ENCODE measurements at regions not wholly inside any gene's neighbourhood (a gene's known extent, or its start where the extent isn't known, plus 50 kb on each side); places are given as distances from the start of the nearest gene placed in this dataset.
"Not testable (repeated sequence)": the region's sequence is repeated elsewhere in the genome, so short reads cannot be mapped to it uniquely, and the experiment has no call there.

DNA sequence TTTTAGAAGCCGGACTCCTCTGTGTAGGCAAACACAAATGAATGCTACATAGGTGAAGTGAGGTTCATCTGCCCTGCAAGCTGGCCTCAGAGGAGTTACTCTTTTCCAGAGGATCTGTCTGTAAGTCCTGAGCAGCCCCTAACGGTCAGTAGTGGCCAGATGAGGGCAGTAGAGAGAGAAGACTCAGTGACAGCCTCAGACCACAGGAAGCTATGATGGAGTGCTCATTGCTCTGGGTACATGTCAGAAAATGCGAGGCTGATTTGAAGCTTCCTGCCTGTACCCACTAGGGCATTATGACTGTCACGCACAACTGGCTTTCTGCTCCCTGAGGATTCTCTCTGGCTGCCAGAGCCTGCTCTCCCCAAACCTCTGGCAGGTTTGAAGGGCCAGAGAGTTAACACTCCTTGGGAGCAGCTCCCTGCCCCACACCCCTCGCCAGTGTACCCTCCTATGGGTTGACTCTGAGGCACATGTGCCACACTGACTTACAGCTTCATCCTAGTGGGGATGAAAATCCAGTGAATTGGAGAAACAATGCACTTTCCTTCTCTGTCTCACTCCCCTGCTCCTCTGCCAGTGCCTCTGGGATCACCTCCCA, 141.5 kb downstream of the GABRG2 start:
- no peak for DNase-seq

DNA sequence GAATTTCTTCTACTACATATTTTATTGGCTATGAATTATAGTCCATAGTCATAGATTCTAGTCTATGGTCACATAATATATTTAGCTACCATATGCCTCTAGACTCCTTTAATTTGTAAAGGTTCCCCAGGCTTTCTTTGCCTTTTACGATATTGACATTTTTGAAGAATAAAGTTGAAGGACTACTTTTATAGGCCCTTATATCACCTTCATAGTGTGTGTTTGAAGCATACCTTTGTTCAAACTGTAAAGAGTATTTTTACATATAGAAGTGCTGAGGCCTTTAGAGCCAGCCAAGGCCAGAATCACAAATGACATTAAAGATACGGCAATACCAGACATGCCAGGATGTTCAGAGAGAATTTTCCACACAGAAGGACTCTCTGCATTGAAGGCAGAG, 147.0 kb downstream of the GABRG2 start:
- no peak for DNase-seq

DNA sequence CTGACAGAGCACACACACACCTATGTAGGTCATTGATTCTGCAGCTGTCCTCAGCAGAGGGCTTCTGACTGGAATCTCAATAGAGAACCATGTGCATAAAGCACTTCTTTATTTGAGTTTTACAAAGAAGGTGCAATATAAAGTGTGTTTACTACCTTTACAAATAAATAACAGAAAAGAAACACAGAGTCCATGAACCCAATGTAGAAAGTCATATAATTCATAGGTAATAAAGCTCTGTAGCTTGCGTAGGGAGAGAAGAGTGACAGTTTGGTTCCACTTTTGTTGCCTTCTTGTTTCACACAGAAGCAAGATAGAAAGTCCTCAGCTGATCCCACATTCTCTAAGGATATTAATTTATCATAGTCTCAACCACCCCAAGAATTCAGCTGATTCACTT, 149.5 kb downstream of the GABRG2 start:
- DNase-seq = no peak

DNA sequence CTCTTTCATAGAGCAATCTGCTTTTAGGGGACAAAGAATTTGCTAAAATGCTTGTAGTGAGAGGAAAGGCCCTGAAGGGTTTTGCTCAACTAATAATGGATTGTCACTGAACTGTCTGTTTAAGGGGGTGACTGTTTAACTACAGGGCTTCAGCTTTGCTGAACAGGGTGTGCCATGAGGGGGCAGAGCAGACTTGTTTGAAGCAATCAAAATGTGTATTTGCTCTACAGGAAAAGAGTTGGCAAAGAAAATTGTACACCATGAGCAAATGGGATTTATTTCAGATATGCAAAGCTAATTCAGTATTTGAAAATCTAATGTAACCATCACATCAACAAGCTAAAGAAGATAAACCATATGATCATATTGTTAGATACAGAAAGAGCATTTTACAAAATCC, 154.3 kb downstream of the GABRG2 start:
- no peak for DNase-seq

DNA sequence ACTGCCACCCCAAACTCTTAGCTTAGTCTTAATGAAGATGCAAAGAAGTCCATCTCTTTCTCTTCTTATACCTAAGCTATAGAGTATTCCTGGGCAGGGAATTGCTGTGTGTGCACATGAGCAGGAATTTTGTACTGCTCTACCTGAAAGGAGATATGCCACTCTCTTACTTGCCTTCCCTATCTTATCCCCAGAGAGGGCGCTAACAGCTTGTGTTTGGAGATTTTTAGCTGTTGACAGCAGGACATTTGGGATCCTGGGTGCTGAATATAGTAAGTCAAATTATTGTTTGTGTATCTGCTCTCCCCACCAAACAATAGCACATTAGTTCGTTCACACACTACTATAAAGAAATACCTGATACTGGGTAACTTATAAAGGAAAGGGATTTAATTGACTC, 159.5 kb downstream of the GABRG2 start:
- DNase-seq = no peak

DNA sequence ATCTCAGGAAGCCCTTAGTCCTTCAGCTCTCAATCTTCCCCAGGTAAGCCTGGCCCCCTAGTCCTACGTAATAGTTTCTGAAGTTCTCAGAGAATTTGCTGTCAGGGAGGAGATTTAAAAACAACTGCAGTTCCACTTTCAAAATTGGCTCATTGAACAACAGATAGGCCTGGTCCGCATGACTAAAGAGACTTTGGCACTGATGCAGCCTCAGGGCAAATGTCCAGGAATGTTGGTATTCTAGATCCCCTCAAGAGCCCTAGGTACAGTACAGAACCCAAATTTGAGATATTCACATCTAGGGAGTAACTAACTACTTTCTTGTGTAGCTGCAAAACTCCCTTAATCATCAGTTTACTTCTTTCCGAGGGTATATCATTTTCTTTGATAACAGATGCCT, 162.8 kb downstream of the GABRG2 start:
- DNase-seq = no peak

DNA sequence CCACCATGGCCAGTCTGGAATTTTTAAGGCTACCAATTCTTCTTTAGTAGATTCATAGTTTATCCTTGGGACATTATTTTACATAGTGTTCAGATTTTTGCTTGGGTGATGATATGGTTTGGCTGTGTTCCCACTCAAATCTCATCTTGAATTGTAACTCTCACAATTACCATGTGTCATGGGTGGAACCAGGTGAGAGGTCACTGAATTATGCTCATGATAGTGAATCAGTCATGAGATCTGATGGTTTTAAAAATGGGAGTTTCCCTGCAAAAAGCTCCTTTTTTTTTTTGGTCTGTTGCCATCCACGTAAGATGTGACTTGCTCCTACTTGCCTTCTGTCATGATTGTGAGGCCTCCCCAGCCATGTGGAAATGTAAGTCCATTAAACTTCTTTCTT, 163.9 kb downstream of the GABRG2 start:
- DNase-seq = no peak

DNA sequence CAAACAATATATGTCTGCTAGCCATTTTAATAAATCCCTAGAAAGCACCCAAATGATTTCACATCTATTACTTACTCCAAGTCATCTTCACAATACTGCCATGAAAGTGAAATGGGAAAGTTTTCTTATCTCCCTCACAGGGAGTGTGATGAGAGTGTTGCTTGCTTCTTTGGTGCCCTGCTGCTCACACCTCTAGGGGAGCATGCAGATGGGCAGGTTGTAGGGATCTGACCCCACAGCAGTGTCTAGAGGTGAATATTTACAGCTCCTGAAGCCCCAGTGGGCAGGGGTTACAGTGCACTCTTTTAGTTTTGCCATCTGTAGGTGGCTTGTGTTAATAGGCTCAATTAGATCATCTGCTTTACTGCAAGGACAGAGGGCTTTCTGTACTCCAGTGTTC, 173.2 kb downstream of the GABRG2 start:
- no peak for DNase-seq

DNA sequence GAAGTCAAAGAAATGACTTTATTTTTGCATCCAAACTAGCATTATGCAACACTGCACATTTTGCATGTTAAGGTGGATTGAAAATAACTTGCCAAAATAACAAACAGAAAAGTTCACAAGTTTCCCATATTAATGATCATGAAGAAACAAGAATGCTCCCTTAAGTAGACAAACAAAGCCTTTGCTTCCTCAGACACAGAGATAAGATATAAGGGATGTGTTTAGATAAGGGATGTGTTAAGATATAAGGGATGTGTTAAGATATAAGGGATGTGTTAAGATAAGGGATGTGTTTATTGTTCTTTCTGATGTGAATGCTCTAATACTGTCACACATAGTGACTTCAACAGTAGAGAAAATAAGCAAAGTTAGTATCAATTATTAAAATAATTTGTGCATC, 174.8 kb downstream of the GABRG2 start:
- DNase-seq = no peak

DNA sequence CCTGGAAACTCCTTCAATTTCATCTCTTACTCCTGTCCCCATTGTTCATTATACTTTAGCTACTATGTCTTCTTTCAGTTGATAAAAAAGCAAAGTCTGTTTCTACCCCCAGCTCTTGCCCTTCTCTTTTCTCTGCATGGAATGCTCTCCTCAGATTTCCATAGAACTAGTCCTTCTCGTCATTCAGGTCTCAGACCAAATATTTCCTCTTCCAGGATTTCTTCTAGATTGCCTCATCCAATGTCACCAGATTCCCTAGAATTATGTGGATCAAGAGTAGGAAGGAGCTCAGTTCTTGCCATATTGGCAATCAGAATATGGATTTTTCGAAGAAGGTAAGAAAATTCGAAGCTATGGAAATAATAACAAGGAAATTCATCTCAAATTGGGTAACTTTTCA, 176.1 kb downstream of the GABRG2 start:
- no peak for DNase-seq

DNA sequence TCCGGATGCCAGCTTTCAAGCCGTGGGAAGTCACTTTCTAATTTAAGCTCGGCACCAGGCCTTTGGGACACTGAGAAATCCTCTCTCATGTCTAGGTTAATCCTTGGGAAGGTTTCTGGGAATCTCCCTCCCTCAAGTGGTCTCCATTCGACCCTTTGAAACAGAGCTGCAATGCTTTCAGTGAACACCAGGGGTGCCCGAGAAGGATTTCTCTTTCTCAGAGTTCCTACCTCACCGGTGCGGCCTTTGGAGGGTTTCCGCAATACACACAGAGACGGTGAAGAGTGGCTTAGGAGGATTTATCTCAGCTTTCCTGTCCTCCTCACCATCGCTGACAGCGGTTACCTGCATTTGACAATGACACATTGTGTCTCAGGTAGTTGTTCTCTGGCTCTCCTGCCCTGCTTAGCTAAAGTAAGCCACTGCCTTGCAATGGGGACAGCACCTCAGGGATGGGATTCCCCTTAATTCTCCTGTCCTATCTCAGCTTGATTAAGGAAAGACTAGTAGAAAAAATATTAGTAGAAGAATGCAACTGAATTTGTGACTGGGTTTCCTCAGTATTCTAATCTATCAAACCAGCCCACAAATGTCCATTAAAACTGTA, 180.6 kb downstream of the GABRG2 start:
- no peak for DNase-seq

DNA sequence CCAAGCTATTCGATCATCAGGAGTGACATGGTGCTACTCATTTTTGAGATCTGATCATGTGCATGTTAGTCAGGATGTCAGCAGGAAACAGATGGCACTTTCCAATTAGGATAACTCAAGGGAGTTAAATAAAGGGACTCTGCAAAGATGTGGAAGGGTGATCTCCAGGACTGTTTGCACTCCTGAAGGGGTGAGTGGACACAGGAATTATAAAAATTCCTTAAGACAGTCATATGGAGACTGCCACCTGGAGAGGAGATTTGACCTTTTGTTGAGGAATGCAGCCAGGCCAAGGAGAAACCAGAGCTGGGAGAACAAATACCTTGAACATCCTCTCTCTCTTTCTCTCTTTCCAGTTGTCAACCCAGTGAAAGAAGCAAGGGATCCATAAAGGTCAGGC, 189.1 kb downstream of the GABRG2 start:
- DNase-seq = no peak

DNA sequence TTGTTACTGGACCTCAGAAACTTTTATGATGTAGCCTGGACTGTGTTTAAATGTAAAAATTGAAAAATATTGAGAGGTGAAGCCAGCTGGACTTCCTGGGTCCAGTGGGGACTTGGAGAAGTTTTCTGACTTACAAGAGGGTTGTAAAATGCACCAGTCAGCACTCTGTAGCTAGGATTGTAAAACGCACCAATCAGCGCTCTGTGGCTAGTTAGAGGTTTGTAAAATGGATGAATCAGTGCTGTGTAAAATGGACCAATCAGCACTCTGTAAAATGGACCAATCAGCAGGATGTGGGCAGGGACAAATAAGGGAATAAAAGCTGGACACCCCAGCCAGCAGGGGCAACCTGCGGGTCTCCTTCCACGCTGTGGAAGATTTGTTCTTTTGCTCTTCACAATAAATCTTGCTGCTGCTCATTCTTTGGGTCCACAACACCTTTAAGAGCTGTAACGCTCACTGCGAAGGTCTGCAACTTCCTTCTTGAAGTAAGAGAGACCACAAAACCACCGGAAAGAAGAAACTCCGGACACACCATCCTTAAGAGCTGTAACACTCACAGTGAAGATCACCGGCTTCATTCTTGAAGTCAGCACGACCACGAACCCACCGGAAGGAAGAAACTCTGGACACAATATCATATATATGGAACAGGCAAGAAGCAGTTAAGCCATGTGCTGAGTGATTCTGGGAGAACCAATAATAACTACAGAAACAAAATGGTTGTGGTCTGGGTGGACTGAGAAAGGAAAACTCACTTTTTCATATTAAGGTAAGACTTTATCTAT, 201.3 kb downstream of the GABRG2 start:
- DNase-seq = no peak

DNA sequence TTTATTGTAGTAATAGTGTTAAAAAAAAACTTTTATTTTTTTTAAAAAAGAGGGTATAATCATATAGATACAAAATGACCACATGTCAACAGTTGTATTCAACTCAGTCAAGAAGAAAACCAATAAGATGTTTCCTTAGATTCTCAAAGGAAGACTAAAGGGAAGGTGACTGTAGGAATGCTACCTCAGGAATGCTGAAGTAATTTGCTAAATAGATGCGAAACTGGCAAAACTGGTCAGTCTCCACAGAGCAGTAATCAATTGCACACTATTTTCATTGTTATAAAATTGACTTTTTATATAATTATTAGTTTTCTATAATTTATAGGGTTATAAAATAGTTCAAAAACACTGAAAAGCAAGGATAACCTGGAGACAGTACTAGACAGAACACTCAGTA, 204.8 kb downstream of the GABRG2 start:
- DNase-seq = no peak

DNA sequence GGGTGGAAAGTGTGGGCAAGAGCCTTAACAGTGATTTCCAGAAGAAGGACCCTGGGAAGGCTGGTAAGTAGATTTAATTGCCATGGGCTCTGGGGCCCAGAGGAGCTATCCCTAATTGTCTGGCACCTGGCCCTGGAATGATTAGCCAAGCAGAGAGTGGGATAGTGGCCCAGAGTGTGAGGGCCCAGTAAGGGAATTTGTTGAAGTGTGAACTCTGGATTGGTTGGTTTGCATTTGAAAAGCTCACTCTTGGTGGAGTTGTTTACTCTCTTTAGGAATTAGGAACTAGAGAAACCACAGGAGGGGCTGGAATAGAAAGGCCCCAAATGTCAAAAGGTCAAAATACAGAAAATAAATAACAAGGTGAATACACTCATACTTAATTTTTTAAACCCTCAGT, 207.1 kb downstream of the GABRG2 start:
- DNase-seq = no peak

DNA sequence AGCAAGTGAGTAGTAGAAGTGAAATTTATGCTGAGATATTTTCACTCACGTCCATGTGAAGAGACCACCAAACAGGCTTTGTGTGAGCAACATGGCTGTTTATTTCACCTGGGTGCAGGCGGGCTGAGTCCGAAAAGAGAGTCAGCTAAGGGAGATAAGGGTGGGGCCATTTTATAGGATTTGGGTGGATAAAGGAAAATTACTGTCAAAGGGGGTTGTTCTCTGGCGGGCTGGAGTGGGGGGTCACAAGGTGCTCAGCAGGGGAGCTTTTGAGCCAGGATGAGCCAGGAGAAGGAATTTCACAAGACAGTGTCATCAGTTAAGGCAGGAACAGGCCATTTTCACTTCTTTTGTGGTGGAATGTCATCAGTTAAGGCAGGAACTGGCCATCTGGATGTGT, 207.8 kb downstream of the GABRG2 start:
- DNase-seq = not testable (repeated sequence)

DNA sequence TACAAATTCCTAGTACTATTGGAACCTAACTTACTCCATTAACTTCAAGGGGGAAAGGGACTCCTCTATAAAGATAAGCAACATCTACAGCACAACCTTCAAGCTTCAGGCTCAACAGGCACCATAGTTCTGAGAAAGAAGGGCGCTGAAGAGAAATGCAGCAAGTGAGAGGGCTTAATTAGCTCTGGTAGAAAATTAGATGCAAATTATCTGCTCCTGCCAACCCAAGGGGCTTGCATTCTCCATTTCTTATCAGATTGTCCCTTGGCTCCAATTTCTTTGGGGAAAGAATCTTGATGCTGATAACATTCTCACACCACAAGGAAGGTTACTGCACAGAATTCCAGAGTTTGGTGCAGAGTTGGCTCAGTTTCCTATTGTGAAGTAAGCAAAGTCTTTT, 214.6 kb downstream of the GABRG2 start:
- no peak for DNase-seq

DNA sequence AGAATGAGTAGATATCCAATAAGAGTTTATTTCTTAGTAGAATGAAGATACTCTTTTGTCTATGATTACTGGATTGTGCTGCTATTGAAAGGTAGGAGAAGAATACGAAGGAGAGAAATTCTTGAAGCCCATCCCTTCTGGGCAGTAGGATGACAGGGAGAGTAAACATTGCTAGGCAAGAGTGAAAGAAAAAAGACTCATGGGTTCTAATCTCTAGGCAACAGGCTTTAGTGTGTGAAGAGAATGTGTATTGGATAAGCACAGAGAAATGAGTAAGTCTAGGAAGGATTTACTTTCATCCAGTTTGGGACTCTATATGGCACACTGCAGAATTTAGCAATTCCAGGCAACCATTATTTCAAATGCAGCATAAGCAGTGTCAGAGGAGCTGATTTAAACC, 216.0 kb downstream of the GABRG2 start:
- DNase-seq = no peak

DNA sequence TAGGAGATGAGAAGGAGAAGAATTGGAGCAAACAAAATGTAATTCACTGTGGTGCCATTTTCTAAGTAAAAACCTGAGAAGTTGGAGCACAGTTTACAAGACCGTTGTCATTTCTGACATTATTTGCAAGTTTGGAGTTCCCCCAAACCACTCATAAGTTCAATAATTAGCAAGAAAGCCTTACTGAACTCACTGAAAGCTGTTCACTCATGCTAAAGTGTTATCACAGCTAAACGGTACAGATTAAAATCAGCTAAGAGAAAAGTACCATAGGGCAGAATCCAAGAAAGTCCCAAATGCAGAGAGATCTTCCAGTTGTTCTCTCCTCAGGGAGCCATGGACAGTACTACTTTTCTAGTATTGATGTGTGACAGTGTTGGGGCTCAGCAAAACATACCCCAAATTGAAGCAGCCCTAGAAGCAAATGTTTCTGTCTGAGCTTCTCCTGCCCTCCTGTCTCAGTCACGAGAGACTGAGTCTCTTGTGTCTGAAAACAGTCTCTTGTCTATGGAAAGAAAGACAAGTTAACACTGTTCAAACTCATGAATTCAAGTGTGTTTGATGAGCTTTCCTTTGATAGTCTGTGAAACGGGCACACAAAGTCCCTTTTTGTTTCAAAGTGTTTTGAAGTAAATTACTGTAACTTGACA, 221.2 kb downstream of the GABRG2 start:
- no peak for DNase-seq

DNA sequence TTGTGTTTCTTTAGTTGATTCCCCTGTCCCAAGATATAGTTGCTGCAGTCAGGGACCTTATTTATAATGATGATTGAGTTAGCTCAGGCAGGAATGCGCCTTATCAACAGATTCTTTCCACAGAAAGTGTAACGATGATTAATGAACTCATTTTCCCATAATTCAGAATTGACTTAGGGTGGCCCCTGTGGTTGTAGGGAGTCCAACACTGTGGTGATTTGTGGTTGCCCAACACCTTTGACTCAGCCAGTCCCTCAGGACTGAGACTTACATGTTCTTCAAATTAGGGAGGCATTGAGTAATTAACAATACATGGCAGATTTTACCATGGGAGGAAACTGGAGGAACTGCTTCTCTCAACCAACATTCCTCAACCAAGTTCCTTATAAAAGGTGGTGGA, 221.9 kb downstream of the GABRG2 start:
- DNase-seq = no peak

DNA sequence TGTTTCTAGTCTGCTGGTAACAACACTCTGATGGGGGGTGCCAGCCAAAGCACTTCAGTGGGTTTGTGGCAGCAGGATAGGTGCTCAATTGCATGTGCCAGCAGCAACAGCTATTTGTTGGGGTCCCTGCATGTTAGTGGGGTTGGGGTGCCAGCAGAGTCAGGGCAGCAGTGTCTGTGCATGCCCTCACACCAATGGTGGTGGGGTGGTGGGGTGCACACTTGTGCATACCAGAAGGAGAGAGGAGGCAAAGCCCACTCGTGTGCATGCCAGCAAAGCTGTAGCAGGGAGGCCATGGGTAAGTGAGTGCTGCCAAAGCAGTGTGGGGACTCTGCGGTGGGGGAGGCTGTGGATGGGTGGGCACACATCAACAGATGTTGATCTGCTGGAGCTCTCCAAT, 232.2 kb downstream of the GABRG2 start:
- no peak for DNase-seq

DNA sequence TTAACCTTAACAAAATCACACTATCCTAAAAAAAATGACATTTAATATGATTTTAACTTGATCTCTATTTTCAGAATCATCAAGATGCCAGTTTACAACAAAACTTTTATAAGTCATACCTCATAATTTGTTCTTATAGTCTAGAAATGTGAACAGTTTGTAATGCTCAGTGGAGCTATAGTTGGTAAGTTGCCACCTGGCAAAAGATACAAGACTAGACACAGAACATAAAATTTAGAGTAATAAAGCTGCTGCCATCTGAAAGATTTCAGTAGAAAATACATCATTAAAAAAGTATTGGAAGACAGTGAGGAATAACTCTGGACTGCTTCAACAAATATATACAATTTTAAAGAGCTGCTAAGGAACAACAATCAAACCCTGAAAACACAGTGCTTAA, 233.8 kb downstream of the GABRG2 start:
- DNase-seq = no peak

DNA sequence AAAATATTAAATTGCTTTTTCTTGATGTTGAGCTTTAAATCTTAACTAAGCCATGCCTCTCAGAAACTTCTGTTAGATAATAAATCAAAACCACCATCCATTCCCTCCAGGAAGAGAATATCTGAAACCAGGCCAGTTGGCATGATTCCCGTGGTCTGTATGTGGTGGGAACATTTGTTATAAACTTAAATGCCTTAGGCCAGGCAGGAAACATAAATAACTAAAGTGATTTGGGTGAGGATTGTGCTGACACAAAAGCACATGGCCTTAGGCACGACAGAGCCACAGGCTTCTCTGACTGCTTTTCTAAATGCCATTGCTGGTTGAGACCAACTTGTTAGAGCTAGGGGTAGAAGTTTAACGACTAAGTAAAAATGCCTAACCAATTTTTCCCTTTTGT, 255.9 kb downstream of the GABRG2 start:
- DNase-seq = no peak

DNA sequence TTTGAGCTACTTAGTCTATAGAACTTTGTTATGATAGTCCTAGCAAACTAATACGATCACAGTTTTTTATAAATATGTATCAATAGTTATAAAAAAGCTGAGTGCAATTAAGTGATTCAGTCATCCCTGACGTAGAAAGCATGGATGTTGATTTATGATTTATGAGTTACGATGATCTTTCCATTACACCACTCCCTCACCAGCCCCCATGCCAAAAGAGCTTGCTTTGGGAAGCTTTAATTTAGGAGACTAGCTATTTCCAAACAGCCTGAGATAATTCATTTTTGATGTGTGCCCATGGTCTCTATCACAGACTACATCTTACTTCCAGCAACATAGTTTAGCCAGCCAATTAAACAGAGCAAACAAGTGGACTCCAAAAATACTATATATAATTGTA, 256.8 kb downstream of the GABRG2 start:
- no peak for DNase-seq

All from activated effector memory CD4-positive, alpha-beta T cell treated with anti-CD3 and anti-CD28 coated beads, Interleukin-2, amount 50 U/mL, for 16 hours (primary cell).